Caco-2 (cell line): ENCODE measurements at regions not wholly inside any gene's neighbourhood (a gene's known extent, or its start where the extent isn't known, plus 50 kb on each side); places are given as distances from the start of the nearest gene placed in this dataset.

Experiments used
- BruUV-seq: library from RNA; stranded (reverse); fragments of 400-500 nt; replicated peaks from 2 replicates; lab custom pipeline; 2021; lab: Mats Ljungman, UMichigan
- CTCF ChIA-PET: fragments of 300-600 bp; sonication (Branson Sonifier 250); formaldehyde crosslinking; loops from one replicate; lab custom pipeline; 2022; ENCODE audit warnings: antibody characterized with exemption; lab: Charles Lee
- POLR2A ChIA-PET: fragments of 300-600 bp; sonication (Branson Sonifier 250); formaldehyde crosslinking; loops from one replicate; lab custom pipeline; 2022; ENCODE audit warnings: antibody characterized with exemption; lab: Charles Lee
- DNase-seq, 2 experiments: peaks; one replicate each; pipeline versions ENCODE4 v3.0.0 to v3.0.0-alpha.2; 2020 to 2022
- H3K27me3 ChIP-seq: replicated peaks from 2 replicates; pipeline ENCODE4 v1.6.0; 2011; ENCODE audit warnings: low read length; ENCODE audit not compliant: control insufficient read depth, insufficient read depth
- H3K36me3 ChIP-seq: 2 replicates; pipeline ENCODE4 v1.5.1; 2011; ENCODE audit warnings: low read length; ENCODE audit not compliant: control insufficient read depth, insufficient read depth
- H3K4me1 ChIP-seq: fragments of 250-450 bp; sonication (Bioruptor Pico); 2 replicates; pipeline ENCODE4 v1.5.1; 2020; ENCODE audit warnings: mild to moderate bottlenecking
- H3K4me3 ChIP-seq: 2 replicates; pipeline ENCODE4 v1.5.1; 2011; ENCODE audit warnings: low read depth, mild to moderate bottlenecking, control low read depth, low read length
- H3K9me3 ChIP-seq: fragments of 250-450 bp; sonication (Bioruptor Pico); 2 replicates; pipeline ENCODE4 v1.5.1; 2020; ENCODE audit warnings: mild to moderate bottlenecking, moderate library complexity
- H3K27ac Mint-ChIP-seq: one replicate; pipeline ENCODE4 v1.8.0; 2022; ENCODE audit warnings: mixed read lengths; ENCODE audit not compliant: unreplicated experiment
- H3K27me3 Mint-ChIP-seq: one replicate; pipeline ENCODE4 v1.8.0; 2022; ENCODE audit warnings: mixed read lengths; ENCODE audit not compliant: insufficient read depth, unreplicated experiment
- H3K36me3 Mint-ChIP-seq: one replicate; pipeline ENCODE4 v1.8.0; 2022; ENCODE audit warnings: mild to moderate bottlenecking, mixed read lengths; ENCODE audit not compliant: insufficient read depth, unreplicated experiment
- H3K4me1 Mint-ChIP-seq: one replicate; pipeline ENCODE4 v1.8.0; 2022; ENCODE audit warnings: low read depth, mixed read lengths; ENCODE audit not compliant: unreplicated experiment
- H3K4me3 Mint-ChIP-seq: one replicate; pipeline ENCODE4 v1.8.0; 2022; ENCODE audit warnings: mild to moderate bottlenecking, moderate library complexity, mixed read lengths; ENCODE audit not compliant: unreplicated experiment
- H3K9me3 Mint-ChIP-seq: one replicate; pipeline ENCODE4 v1.8.0; 2022; ENCODE audit warnings: mixed read lengths; ENCODE audit not compliant: unreplicated experiment
- intact Hi-C: fragments of 100-400 bp; cut with micrococcal nuclease; formaldehyde crosslinking; loops from one replicate; pipeline ENCODE4 v1.10.0; 2022; ENCODE audit not compliant: unreplicated experiment
- TF ChIP-seq, protein P1 (sequence below), 2 experiments: fragments of 200-600 bp in 1 of 2; IDR thresholded peaks; 1 replicate in 1 of 2; 2 replicates in 1 of 2; pipeline versions ENCODE4 v1.5.1 to v1.8.0; 2011 to 2022; ENCODE audit warnings: antibody characterized with exemption in 1 of 2, control low read depth in 1 of 2, inconsistent platforms in 1 of 2, low read depth in 1 of 2, low read length in 1 of 2, mild to moderate bottlenecking in 1 of 2, moderate library complexity in 1 of 2; ENCODE audit not compliant: insufficient read depth in 1 of 2, severe bottlenecking in 1 of 2, unreplicated experiment in 1 of 2

DNA sequence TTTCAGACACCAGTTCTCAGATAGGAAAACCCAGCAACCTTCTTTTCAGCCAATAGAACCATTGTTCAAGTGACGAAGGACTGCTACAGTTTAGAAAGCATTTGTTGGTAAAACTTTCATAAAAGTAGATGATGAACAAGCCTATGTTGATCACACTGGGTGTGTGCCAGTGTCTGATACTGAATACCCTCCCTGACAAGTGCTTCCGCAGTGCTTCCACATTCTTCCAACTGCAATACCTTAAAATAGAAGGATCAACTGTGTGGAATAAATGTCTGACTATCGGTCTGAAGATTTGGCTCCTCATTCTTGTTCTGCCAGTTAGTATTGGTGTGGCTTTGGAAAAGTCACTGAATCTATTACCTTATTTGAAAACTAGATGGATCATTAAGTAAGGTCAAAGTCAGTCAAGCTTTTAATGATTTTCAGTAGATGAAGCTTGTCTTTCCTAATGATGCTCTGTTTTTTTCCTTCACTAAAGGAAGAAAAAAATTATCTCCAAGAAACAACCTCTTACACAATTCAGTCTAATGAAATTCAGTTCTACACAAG, 479.4 kb upstream of the CBLB start:
- ChIA-PET POLR2A (no interaction called here), CTCF (no interaction called here)
- BruUV-seq, result no TSS peak

DNA sequence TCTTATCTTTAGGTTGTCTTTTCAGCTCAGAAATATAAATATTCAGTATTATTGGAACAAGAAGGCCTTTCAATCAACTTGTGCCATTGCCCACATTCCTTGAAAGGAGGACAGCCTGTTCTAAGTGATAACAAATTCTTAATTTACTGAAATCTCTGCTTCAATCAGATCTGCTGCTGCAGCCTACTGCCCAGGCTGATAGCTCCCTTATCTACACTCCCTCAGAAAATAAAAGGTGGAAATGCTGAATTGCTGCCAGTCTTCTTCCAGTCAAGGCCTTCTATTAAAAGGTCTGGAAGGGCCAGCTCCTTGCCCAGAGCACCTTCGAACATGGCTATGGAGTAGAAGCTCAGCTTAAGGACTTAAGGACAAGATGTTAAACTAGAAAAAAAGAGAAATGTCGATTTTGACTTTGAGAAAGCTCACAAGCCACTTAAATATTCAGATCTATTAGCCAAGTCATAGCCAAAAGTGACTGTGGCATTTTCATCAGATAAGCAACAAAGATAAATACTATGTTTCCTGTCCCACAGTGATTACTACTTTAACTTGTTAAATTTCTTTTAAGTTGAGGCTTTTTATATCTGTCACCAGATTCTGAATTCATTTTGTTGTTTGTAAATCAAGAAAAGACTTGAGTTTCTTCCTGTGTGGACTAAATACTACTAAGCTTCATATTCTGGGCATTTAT, 480.5 kb upstream of the CBLB start:
- BruUV-seq, result no TSS peak
- intact Hi-C loops, result no loop called here
- no peaks in the 10 kb centered on the region for H3K9me3 ChIP-seq
- Mint-ChIP-seq H3K4me3 (no peak overlapping the region), H3K9me3 (peaks cover 9% of the 10 kb centered on the region), H3K27ac (no peak overlapping the region), H3K4me1 (peaks cover 6% of the 10 kb centered on the region), H3K27me3 (no peaks in the 10 kb centered on the region), H3K36me3 (no peaks in the 10 kb centered on the region)
- TF ChIP-seq, protein P1, sequence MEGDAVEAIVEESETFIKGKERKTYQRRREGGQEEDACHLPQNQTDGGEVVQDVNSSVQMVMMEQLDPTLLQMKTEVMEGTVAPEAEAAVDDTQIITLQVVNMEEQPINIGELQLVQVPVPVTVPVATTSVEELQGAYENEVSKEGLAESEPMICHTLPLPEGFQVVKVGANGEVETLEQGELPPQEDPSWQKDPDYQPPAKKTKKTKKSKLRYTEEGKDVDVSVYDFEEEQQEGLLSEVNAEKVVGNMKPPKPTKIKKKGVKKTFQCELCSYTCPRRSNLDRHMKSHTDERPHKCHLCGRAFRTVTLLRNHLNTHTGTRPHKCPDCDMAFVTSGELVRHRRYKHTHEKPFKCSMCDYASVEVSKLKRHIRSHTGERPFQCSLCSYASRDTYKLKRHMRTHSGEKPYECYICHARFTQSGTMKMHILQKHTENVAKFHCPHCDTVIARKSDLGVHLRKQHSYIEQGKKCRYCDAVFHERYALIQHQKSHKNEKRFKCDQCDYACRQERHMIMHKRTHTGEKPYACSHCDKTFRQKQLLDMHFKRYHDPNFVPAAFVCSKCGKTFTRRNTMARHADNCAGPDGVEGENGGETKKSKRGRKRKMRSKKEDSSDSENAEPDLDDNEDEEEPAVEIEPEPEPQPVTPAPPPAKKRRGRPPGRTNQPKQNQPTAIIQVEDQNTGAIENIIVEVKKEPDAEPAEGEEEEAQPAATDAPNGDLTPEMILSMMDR (IDR thresholded peaks at IDR 0.05; ENCODE audit: insufficient read depth in 1 of 2, low read depth in 1 of 2, low read length in 1 of 2, severe bottlenecking in 1 of 2, unreplicated experiment in 1 of 2), result no peak
- H3K27me3 ChIP-seq, result no peaks in the 10 kb centered on the region
- peaks cover 4% of the 10 kb centered on the region; the same call in 1 of the 2 replicates for H3K4me1 ChIP-seq
- DNase-seq, result no peak
- H3K4me3 ChIP-seq, result no peak overlapping the region
- ChIA-PET POLR2A (no interaction called here), CTCF (no interaction called here)
- no peaks in the 10 kb centered on the region for H3K36me3 ChIP-seq

More for the DNA sequence above, 479.4 kb upstream of the CBLB start:
- Histone ChIP-seq H3K27me3 (no peaks in the 10 kb centered on the region), H3K4me1 (peaks cover 4% of the 10 kb centered on the region; the same call in 1 of the 2 replicates), H3K9me3 (no peaks in the 10 kb centered on the region), H3K36me3 (no peaks in the 10 kb centered on the region), H3K4me3 (no peak overlapping the region)
- peaks cover 6% of the 10 kb centered on the region for H3K4me1 Mint-ChIP-seq
- TF ChIP-seq, protein P1 (IDR thresholded peaks at IDR 0.05; ENCODE audit: insufficient read depth in 1 of 2, low read depth in 1 of 2, low read length in 1 of 2, severe bottlenecking in 1 of 2, unreplicated experiment in 1 of 2), result no peak
- no peaks in the 10 kb centered on the region for H3K27me3 Mint-ChIP-seq
- intact Hi-C loops, result no loop called here
- no peaks in the 10 kb centered on the region for H3K36me3 Mint-ChIP-seq
- no peak for DNase-seq
- no peak overlapping the region for H3K4me3 Mint-ChIP-seq
- peaks cover 9% of the 10 kb centered on the region for H3K9me3 Mint-ChIP-seq
- H3K27ac Mint-ChIP-seq, result no peak overlapping the region

DNA sequence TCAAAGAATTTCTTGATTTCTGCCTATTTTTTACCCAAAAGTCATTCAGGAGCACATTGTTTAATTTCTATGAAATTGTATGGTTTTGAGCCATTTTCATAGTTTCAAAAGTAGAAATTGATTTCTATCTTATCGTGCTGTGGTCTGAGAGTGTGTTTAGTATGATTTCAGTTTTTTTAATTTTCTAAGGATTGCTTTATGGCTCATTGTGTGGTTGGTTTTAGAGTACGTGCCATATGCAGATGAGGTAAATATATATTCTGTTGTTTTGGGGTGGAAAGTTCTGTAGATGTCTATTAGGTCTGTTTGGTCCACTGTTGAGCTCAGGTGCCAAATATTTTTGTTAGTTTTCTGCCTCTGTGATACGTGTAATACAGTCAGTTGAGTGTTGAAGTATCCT, 487.1 kb upstream of the CBLB start:
- no peaks in the 10 kb centered on the region for H3K27me3 Mint-ChIP-seq
- BruUV-seq, result no TSS peak

More for the DNA sequence above, 487.1 kb upstream of the CBLB start:
- CTCF ChIA-PET, result no interaction called here
- TF ChIP-seq, protein P1 (IDR thresholded peaks at IDR 0.05; ENCODE audit: insufficient read depth in 1 of 2, low read depth in 1 of 2, low read length in 1 of 2, severe bottlenecking in 1 of 2, unreplicated experiment in 1 of 2), result no peak
- Histone ChIP-seq H3K9me3 (no peaks in the 10 kb centered on the region), H3K27me3 (no peaks in the 10 kb centered on the region), H3K36me3 (no peaks in the 10 kb centered on the region), H3K4me1 (no peaks in the 10 kb centered on the region), H3K4me3 (no peak overlapping the region)
- POLR2A ChIA-PET, result no interaction called here
- H3K4me3 Mint-ChIP-seq, result no peak overlapping the region
- H3K27ac Mint-ChIP-seq, result no peak overlapping the region
- H3K36me3 Mint-ChIP-seq, result no peaks in the 10 kb centered on the region
- no peak for DNase-seq
- intact Hi-C loops, result no loop called here
- no peaks in the 10 kb centered on the region for H3K4me1 Mint-ChIP-seq
- H3K9me3 Mint-ChIP-seq, result peaks cover 9% of the 10 kb centered on the region
